Breast epithelium (tissue), 4 donors: ENCODE measurements at regions not wholly inside any gene's neighbourhood (a gene's known extent, or its start where the extent isn't known, plus 50 kb on each side); places are given as distances from the start of the nearest gene placed in this dataset.

ENCODE experiments used
- DNase-seq, 2 donors: peaks; one replicate each; pipeline ENCODE4 v3.0.0-alpha.2; 2019; ENCODE audit warnings: low spot score in 2 of 2
- H3K27ac ChIP-seq, 2 donors: fragments of 200-600 bp; sonication (generic) in 1 of 2; one replicate each; pipeline ENCODE4 v1.5.1; 2016 to 2019; ENCODE audit warnings: mild to moderate bottlenecking in 1 of 2
- H3K27me3 ChIP-seq, 2 donors: fragments of 200-600 bp; sonication (generic) in 1 of 2; one replicate each; pipeline versions ENCODE4 v1.5.1 to v1.6.0; 2017 to 2019; ENCODE audit warnings: control low read depth in 1 of 2, mild to moderate bottlenecking in 1 of 2
- H3K36me3 ChIP-seq: fragments of 200-600 bp; one replicate; pipeline ENCODE4 v1.5.1; 2019
- H3K4me1 ChIP-seq, 2 donors: fragments of 200-600 bp; sonication (generic); one replicate each; pipeline ENCODE4 v1.5.1; 2016 to 2019; ENCODE audit warnings: control low read depth in 1 of 2
- H3K4me3 ChIP-seq, 3 donors: fragments of 200-600 bp; sonication (generic); 1 replicate in 2 of 3; 2 replicates in 1 of 3; pipeline ENCODE4 v1.5.1; 2016 to 2019; ENCODE audit warnings: mild to moderate bottlenecking in 3 of 3, moderate library complexity in 2 of 3
- H3K9me3 ChIP-seq, 2 donors: fragments of 200-600 bp; sonication (generic) in 1 of 2; one replicate each; pipeline ENCODE4 v1.5.1; 2016 to 2019; ENCODE audit warnings: control low read depth in 1 of 2
- CTCF ChIP-seq, 3 donors: fragments of 450-650 bp; IDR thresholded peaks; one replicate each; pipeline ENCODE4 v1.5.1; 2016 to 2017; ENCODE audit warnings: antibody characterized with exemption in 3 of 3, mild to moderate bottlenecking in 3 of 3, moderate library complexity in 3 of 3
- POLR2A ChIP-seq: fragments of 450-650 bp; IDR thresholded peaks from one replicate; pipeline ENCODE4 v1.6.1; 2016; ENCODE audit warnings: antibody characterized with exemption, mild to moderate bottlenecking, moderate library complexity
- POLR2AphosphoS5 ChIP-seq, 3 donors: sonication (generic); formaldehyde crosslinking; IDR thresholded peaks; one replicate each; pipeline ENCODE4 v1.6.1; 2017; ENCODE audit warnings: antibody characterized with exemption in 3 of 3
- intact Hi-C: fragments of 100-400 bp; cut with DNase I; formaldehyde crosslinking; loops from one replicate; pipeline ENCODE4 v1.15.1; 2023; ENCODE audit warnings: low total_unique reads

GRCh38 chr17:5902181-5903140, 167.7 kb upstream of the WSCD1 start:
- Histone ChIP-seq H3K36me3 (no peaks in the 10 kb centered on the region), H3K4me1 (no peaks in the 10 kb centered on the region), H3K4me3 (no peak overlapping the region), H3K27ac (no peak overlapping the region), H3K9me3 (peaks cover 0 to 31% of the 10 kb centered on the region in 2 donors), H3K27me3 (peaks cover 0 to 13% of the 10 kb centered on the region in 2 donors)
- no peak for DNase-seq
- intact Hi-C loops: no loop called here
- TF ChIP-seq POLR2AphosphoS5 (IDR thresholded peaks at IDR 0.05) (no peak), POLR2A (no peak), CTCF (IDR thresholded peaks at IDR 0.05) (no peak)

- no peak for DNase-seq
- Histone ChIP-seq H3K9me3 (no peaks in the 10 kb centered on the region), H3K4me3 (no peak overlapping the region), H3K4me1 (no peaks in the 10 kb centered on the region), H3K27me3 (no peaks in the 10 kb centered on the region), H3K27ac (no peak overlapping the region), H3K36me3 (no peaks in the 10 kb centered on the region)
- TF ChIP-seq CTCF (IDR thresholded peaks at IDR 0.05) (no peak), POLR2A (no peak), POLR2AphosphoS5 (IDR thresholded peaks at IDR 0.05) (no peak)
- intact Hi-C loops: no loop called here
Observed at GRCh38 chr17:5911919-5912318, 158.3 kb upstream of the WSCD1 start.

GRCh38 chr17:5913032-5913531, 157.1 kb upstream of the WSCD1 start:
- DNase-seq: no peak
- TF ChIP-seq CTCF (IDR thresholded peaks at IDR 0.05): no peak
- TF ChIP-seq POLR2AphosphoS5 (IDR thresholded peaks at IDR 0.05): no peak
- TF ChIP-seq POLR2A: no peak

GRCh38 chr17:5913641-5914040, 156.5 kb upstream of the WSCD1 start:
- H3K27ac ChIP-seq: no peak overlapping the region
- TF ChIP-seq CTCF (IDR thresholded peaks at IDR 0.05): no peak
- no peak for TF ChIP-seq POLR2A
- TF ChIP-seq POLR2AphosphoS5 (IDR thresholded peaks at IDR 0.05): no peak
- H3K27me3 ChIP-seq: no peaks in the 10 kb centered on the region
- DNase-seq: no peak
- H3K4me3 ChIP-seq: no peak overlapping the region
- intact Hi-C loops: no loop called here
- no peaks in the 10 kb centered on the region for H3K4me1 ChIP-seq
- H3K36me3 ChIP-seq: no peaks in the 10 kb centered on the region
- H3K9me3 ChIP-seq: no peaks in the 10 kb centered on the region

More at GRCh38 chr17:5913032-5913531, 157.1 kb upstream of the WSCD1 start:
- no peaks in the 10 kb centered on the region for H3K36me3 ChIP-seq
- no peaks in the 10 kb centered on the region for H3K27me3 ChIP-seq
- H3K27ac ChIP-seq: no peak overlapping the region
- no peaks in the 10 kb centered on the region for H3K4me1 ChIP-seq
- H3K4me3 ChIP-seq: no peak overlapping the region
- no peaks in the 10 kb centered on the region for H3K9me3 ChIP-seq
- intact Hi-C loops: no loop called here

- no peaks in the 10 kb centered on the region for H3K9me3 ChIP-seq
- H3K27ac ChIP-seq: no peak overlapping the region
- H3K4me1 ChIP-seq: no peaks in the 10 kb centered on the region
- TF ChIP-seq POLR2A (no peak), POLR2AphosphoS5 (IDR thresholded peaks at IDR 0.05) (no peak), CTCF (IDR thresholded peaks at IDR 0.05) (no peak)
- no peaks in the 10 kb centered on the region for H3K36me3 ChIP-seq
- intact Hi-C loops: no loop called here
- DNase-seq: no peak
- H3K4me3 ChIP-seq: no peak overlapping the region
- no peaks in the 10 kb centered on the region for H3K27me3 ChIP-seq
Observed at GRCh38 chr17:5915337-5915736, 154.8 kb upstream of the WSCD1 start.
